Peyer's patch (tissue), 4 donors: ENCODE measurements at regions not wholly inside any gene's neighbourhood (a gene's known extent, or its start where the extent isn't known, plus 50 kb on each side); places are given as distances from the start of the nearest gene placed in this dataset.

ENCODE experiments used
- POLR2A ChIP-seq, 2 donors: fragments of 450-650 bp; IDR thresholded peaks; one replicate each; pipeline ENCODE4 v1.5.1; 2017; ENCODE audit warnings: antibody characterized with exemption in 2 of 2, mild to moderate bottlenecking in 2 of 2, moderate library complexity in 2 of 2
- TF ChIP-seq, protein P1 (sequence below), 6 experiments: fragments of 450-650 bp in 4 of 6; fragments of 200-600 bp in 2 of 6; sonication (generic) in 1 of 6; IDR thresholded peaks; one replicate each; pipeline ENCODE4 v1.5.1; 2017 to 2019; ENCODE audit warnings: antibody characterized with exemption in 6 of 6, mild to moderate bottlenecking in 3 of 6, moderate library complexity in 1 of 6

GRCh38 chr20:16123623-16124022 is 449.6 kb downstream of the KIF16B start:
- TF ChIP-seq, protein P1, sequence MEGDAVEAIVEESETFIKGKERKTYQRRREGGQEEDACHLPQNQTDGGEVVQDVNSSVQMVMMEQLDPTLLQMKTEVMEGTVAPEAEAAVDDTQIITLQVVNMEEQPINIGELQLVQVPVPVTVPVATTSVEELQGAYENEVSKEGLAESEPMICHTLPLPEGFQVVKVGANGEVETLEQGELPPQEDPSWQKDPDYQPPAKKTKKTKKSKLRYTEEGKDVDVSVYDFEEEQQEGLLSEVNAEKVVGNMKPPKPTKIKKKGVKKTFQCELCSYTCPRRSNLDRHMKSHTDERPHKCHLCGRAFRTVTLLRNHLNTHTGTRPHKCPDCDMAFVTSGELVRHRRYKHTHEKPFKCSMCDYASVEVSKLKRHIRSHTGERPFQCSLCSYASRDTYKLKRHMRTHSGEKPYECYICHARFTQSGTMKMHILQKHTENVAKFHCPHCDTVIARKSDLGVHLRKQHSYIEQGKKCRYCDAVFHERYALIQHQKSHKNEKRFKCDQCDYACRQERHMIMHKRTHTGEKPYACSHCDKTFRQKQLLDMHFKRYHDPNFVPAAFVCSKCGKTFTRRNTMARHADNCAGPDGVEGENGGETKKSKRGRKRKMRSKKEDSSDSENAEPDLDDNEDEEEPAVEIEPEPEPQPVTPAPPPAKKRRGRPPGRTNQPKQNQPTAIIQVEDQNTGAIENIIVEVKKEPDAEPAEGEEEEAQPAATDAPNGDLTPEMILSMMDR (IDR thresholded peaks at IDR 0.05): no peak
- TF ChIP-seq POLR2A (IDR thresholded peaks at IDR 0.05): no peak
